ENCODE measurements at regions not wholly inside any gene's neighbourhood (a gene's known extent, or its start where the extent isn't known, plus 50 kb on each side); places are given as distances from the start of the nearest gene placed in this dataset.

DNA sequence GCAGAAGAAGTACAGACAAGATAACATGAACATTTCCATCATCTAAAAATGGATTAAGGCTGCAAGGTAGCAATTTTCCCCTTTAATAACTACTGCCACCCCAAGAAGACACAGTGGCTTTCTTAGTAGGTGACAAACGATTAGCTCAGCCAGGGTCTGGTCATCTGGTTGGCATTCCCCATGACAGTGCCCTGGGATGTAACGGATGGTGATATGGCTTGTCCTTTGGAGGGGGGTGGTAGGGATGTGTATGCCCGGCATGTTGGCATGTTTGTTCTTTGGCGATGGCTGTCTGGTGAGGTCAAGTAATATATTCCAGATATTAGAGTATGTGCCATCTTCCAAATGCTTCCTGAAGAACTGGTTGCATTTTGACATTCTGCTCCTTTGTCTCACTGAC, 135.6 kb upstream of the ZNF536 start:
- TF ChIP-seq, protein P1, sequence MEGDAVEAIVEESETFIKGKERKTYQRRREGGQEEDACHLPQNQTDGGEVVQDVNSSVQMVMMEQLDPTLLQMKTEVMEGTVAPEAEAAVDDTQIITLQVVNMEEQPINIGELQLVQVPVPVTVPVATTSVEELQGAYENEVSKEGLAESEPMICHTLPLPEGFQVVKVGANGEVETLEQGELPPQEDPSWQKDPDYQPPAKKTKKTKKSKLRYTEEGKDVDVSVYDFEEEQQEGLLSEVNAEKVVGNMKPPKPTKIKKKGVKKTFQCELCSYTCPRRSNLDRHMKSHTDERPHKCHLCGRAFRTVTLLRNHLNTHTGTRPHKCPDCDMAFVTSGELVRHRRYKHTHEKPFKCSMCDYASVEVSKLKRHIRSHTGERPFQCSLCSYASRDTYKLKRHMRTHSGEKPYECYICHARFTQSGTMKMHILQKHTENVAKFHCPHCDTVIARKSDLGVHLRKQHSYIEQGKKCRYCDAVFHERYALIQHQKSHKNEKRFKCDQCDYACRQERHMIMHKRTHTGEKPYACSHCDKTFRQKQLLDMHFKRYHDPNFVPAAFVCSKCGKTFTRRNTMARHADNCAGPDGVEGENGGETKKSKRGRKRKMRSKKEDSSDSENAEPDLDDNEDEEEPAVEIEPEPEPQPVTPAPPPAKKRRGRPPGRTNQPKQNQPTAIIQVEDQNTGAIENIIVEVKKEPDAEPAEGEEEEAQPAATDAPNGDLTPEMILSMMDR (IDR thresholded peaks at IDR 0.05; ENCODE audit: control extremely low read depth, extremely low read depth, low read depth, missing control alignments) = no peak
- CTCF ChIA-PET = interaction anchor here (1.6 kb wide), 1 partner anchor 12 kb away, joined by 5 read pairs; no protein-coding TSS in a partner anchor
- POLR2A ChIA-PET = no interaction called here
- DNase-seq (ENCODE audit: extremely low spot score) = no peak

DNA sequence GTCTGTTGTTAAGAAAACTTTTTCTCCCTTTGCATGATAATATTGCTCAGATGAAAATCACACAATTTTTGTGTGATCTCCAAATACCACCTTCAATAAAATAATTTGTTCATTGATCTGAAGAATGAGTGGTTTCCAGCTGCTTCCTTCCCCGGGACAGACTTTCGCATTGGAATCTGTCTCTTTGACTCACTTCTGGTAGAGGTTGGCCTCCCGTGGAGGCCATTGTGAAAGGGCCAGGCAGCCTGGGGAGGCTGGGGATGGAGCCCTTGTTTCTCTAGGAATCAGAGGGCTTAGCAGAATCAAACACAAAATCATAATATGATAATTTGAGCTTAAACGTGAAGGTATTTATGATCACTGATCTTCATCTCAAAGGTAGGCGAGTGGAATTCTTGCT, 135.0 kb upstream of the ZNF536 start:
- TF ChIP-seq, protein P1 (IDR thresholded peaks at IDR 0.05; ENCODE audit: control extremely low read depth, extremely low read depth, low read depth, missing control alignments) = no peak
- ChIA-PET CTCF (interaction anchor here (1.6 kb wide), 1 partner anchor 12 kb away, joined by 5 read pairs; no protein-coding TSS in a partner anchor), POLR2A (no interaction called here)
- DNase-seq (ENCODE audit: extremely low spot score) = no peak

DNA sequence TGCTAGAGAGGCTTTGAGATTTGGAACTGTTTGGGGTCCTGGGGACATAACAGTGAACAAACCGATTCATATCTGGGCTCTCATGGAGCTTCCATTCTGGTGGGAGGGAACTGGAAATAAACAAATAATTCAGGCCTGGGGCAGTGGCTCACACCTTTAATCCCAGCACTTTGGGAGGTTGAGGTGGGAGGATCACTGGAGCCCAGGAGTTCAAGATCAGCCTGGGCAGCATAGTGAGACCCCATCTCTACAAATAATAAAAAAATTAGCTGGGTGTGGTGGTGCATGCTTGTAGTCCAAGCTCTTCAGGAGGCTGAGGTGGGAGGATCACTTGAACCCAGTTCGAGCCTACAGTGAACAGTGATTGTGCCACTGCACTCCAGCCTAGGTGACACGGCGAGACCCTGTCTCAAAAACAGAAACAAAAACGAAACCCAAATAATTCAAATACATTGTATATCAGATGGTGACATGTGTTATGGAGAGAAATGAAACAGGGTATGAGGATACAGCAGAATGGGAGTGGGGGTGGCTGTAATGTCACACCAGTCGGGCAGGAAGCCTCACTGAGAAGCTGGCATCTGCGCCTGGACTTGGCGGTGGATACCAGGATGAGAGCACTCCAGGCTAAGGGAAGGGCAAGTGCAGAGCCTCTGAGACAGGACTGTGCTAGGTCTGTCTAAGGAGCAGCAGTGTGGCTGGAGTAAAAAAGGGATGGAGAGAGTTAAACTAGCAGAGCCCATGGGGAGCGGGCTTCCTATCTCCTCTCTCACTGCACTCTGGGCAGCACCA, 131.1 kb upstream of the ZNF536 start:
- POLR2A ChIA-PET = no interaction called here
- CTCF ChIA-PET = no interaction called here
- TF ChIP-seq, protein P1 (IDR thresholded peaks at IDR 0.05; ENCODE audit: control extremely low read depth, extremely low read depth, low read depth, missing control alignments) = no peak
- no peak for DNase-seq (ENCODE audit: extremely low spot score)

DNA sequence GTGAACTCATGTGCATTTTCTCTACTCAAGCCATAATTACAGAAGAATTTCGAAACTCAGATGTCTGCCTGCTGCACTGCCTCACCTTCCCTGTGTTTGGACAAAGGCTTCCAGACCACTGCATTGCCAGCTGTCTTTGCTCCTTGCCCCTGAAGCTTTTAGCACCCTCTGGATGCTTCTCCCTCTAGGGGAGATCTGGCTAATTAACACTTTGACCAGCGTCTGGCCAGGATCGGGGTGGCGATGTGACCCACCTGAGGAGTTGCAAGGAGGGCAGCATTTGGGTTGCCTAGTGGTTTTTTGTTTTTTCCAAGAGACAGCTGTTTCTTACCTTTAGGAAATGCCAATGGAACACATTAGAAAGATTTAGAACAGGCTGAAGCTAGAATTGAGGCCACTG, 127.7 kb upstream of the ZNF536 start:
- POLR2A ChIA-PET = no interaction called here

DNA sequence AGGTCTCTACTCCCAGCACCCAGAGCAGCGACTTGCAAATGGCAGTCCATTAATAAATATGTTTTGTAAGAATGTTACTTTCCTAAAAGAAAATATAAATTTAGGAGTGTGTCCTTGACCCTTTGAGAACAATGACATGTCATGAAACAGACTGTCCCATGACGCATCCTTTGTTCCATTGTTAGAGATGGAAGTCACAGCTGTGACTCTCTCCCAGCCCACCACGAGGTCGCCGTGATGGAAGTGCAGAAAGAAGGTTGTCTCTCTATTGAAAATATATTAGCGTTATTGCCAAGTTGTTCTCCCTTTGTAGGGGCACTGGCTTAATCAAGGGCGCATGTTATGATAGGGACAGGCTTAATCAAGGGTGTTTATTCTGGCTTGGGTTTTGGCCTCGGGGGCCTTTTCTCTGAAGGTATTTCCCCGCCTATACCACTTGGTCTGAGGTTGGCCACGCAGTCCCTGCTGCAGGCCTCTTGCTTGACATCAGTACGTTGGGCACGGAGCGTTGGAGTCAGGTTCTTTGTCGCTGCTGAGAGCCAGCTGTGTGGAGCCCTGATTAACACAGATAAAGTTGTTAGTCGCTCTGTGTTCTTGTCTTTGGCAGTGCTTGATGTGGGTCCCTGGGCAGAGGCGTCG, 126.7 kb upstream of the ZNF536 start:
- DNase-seq (ENCODE audit: extremely low spot score) = no peak
- ChIA-PET POLR2A (no interaction called here), CTCF (no interaction called here)
- TF ChIP-seq, protein P1 (IDR thresholded peaks at IDR 0.05; ENCODE audit: control extremely low read depth, extremely low read depth, low read depth, missing control alignments) = no peak

More for the DNA sequence above, 127.7 kb upstream of the ZNF536 start:
- TF ChIP-seq, protein P1 (IDR thresholded peaks at IDR 0.05; ENCODE audit: control extremely low read depth, extremely low read depth, low read depth, missing control alignments) = no peak
- DNase-seq (ENCODE audit: extremely low spot score) = no peak
- CTCF ChIA-PET = no interaction called here

DNA sequence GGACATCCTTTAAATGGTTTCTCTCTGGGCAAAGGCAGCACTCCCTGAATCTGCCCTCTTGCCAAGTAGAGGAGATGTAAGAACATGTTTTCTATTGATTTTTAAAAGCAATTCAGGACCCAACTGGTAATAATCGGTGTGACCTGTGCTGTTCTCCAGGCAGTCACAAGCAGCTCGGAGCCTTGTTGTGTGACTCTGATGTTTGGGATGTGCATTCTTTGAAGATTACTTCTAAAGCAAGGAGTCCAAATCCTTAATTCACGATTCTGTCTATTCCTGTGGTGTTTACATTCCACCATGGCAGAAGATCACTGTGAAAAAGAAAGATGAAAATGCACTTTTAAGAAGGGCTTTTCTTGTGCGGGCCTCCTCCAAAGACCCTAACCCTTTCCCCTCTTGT, 122.3 kb upstream of the ZNF536 start:
- CTCF ChIA-PET = interaction anchor here (0.9 kb wide), 1 partner anchor 17 kb away, joined by 3 read pairs; no protein-coding TSS in a partner anchor
- POLR2A ChIA-PET = interaction anchor here (0.6 kb wide), 1 partner anchor 282 kb away, joined by 5 read pairs; no protein-coding TSS in a partner anchor

More for the DNA sequence above, 122.3 kb upstream of the ZNF536 start:
- DNase-seq (ENCODE audit: extremely low spot score) = no peak
- TF ChIP-seq, protein P1 (IDR thresholded peaks at IDR 0.05; ENCODE audit: control extremely low read depth, extremely low read depth, low read depth, missing control alignments) = no peak

Data from GM10248 (cell line).